ENCODE measurements at regions not wholly inside any gene's neighbourhood (a gene's known extent, or its start where the extent isn't known, plus 50 kb on each side); places are given as distances from the start of the nearest gene placed in this dataset.

DNA sequence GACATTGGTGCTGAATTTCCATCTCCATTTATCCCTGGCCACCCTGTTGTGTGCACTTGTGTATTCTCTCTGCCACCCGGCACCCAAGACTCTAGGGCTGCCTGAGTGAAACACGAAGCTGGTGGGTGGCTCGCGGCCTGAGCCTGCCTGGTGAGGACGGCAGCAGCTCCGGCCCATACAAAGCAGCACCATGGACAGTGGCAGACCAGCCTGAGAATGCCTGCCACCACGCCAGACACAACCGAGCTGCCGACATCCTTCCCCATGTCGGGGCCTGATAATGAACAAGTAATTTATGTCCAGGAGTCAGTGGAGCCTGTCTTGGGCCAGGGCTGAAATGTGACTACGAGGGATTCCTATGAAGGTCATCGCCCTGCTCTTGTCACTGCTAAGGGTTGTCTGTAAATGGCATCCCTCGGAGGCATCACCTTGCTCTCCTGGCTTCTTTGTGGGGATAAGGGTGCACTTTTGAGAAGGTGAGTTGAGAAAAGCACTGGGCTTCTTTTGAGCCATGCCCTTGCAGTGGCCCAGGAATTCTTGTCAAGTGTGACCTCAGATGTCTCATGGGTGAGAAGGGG is 175.7 kb downstream of the MELK start (continued):
- TF ChIP-seq ATF6 (CRISPR knock-in tag; conservative IDR thresholded peaks at IDR 0.05) (no peak), ZNF850 (CRISPR knock-in tag; conservative IDR thresholded peaks at IDR 0.05) (no peak), ZNF781 (CRISPR knock-in tag; IDR thresholded peaks at IDR 0.05; ENCODE audit: borderline replicate concordance, not compliant biosample characterization) (no peak), ZNF557 (CRISPR knock-in tag; IDR thresholded peaks at IDR 0.05) (no peak), RNF2 (conservative IDR thresholded peaks at IDR 0.05; ENCODE audit: low read depth) (no peak), GABPB1 (CRISPR knock-in tag; IDR thresholded peaks at IDR 0.05) (no peak), GLI4 (CRISPR knock-in tag; IDR thresholded peaks at IDR 0.05; ENCODE audit: borderline replicate concordance) (no peak), ISX (CRISPR knock-in tag; conservative IDR thresholded peaks at IDR 0.05) (no peak), MNT (IDR thresholded peaks at IDR 0.05) (no peak), ZNF10 (CRISPR knock-in tag; IDR thresholded peaks at IDR 0.05; ENCODE audit: borderline replicate concordance, low read depth) (no peak), ZNF577 (CRISPR knock-in tag; IDR thresholded peaks at IDR 0.05; ENCODE audit: borderline replicate concordance, low read depth) (no peak), ZMYM4 (CRISPR knock-in tag; IDR thresholded peaks at IDR 0.05) (peak; percentile 37; the same call in 1 of the 2 replicates), ZNF562 (CRISPR knock-in tag; IDR thresholded peaks at IDR 0.05; ENCODE audit: borderline replicate concordance) (no peak)
- TF ChIP-seq, protein P1, sequence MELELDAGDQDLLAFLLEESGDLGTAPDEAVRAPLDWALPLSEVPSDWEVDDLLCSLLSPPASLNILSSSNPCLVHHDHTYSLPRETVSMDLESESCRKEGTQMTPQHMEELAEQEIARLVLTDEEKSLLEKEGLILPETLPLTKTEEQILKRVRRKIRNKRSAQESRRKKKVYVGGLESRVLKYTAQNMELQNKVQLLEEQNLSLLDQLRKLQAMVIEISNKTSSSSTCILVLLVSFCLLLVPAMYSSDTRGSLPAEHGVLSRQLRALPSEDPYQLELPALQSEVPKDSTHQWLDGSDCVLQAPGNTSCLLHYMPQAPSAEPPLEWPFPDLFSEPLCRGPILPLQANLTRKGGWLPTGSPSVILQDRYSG (CRISPR knock-in tag; IDR thresholded peaks at IDR 0.05), result no peak
- TF ChIP-seq, protein P2, sequence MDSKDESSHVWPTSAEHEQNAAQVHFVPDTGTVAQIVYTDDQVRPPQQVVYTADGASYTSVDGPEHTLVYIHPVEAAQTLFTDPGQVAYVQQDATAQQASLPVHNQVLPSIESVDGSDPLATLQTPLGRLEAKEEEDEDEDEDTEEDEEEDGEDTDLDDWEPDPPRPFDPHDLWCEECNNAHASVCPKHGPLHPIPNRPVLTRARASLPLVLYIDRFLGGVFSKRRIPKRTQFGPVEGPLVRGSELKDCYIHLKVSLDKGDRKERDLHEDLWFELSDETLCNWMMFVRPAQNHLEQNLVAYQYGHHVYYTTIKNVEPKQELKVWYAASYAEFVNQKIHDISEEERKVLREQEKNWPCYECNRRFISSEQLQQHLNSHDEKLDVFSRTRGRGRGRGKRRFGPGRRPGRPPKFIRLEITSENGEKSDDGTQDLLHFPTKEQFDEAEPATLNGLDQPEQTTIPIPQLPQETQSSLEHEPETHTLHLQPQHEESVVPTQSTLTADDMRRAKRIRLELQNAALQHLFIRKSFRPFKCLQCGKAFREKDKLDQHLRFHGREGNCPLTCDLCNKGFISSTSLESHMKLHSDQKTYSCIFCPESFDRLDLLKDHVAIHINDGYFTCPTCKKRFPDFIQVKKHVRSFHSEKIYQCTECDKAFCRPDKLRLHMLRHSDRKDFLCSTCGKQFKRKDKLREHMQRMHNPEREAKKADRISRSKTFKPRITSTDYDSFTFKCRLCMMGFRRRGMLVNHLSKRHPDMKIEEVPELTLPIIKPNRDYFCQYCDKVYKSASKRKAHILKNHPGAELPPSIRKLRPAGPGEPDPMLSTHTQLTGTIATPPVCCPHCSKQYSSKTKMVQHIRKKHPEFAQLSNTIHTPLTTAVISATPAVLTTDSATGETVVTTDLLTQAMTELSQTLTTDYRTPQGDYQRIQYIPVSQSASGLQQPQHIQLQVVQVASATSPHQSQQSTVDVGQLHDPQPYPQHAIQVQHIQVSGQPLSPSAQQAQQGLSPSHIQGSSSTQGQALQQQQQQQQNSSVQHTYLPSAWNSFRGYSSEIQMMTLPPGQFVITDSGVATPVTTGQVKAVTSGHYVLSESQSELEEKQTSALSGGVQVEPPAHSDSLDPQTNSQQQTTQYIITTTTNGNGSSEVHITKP (CRISPR knock-in tag; IDR thresholded peaks at IDR 0.05; ENCODE audit: low read depth), result no peak
- TF ChIP-seq, protein P3, sequence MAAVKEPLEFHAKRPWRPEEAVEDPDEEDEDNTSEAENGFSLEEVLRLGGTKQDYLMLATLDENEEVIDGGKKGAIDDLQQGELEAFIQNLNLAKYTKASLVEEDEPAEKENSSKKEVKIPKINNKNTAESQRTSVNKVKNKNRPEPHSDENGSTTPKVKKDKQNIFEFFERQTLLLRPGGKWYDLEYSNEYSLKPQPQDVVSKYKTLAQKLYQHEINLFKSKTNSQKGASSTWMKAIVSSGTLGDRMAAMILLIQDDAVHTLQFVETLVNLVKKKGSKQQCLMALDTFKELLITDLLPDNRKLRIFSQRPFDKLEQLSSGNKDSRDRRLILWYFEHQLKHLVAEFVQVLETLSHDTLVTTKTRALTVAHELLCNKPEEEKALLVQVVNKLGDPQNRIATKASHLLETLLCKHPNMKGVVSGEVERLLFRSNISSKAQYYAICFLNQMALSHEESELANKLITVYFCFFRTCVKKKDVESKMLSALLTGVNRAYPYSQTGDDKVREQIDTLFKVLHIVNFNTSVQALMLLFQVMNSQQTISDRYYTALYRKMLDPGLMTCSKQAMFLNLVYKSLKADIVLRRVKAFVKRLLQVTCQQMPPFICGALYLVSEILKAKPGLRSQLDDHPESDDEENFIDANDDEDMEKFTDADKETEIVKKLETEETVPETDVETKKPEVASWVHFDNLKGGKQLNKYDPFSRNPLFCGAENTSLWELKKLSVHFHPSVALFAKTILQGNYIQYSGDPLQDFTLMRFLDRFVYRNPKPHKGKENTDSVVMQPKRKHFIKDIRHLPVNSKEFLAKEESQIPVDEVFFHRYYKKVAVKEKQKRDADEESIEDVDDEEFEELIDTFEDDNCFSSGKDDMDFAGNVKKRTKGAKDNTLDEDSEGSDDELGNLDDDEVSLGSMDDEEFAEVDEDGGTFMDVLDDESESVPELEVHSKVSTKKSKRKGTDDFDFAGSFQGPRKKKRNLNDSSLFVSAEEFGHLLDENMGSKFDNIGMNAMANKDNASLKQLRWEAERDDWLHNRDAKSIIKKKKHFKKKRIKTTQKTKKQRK (IDR thresholded peaks at IDR 0.05; ENCODE audit: low read length), result no peak
